ENCODE measurements at regions not wholly inside any gene's neighbourhood (a gene's known extent, or its start where the extent isn't known, plus 50 kb on each side); places are given as distances from the start of the nearest gene placed in this dataset.
A peak's percentile ranks its signal among the peaks of the same experiment; 100 is the strongest.

DNA sequence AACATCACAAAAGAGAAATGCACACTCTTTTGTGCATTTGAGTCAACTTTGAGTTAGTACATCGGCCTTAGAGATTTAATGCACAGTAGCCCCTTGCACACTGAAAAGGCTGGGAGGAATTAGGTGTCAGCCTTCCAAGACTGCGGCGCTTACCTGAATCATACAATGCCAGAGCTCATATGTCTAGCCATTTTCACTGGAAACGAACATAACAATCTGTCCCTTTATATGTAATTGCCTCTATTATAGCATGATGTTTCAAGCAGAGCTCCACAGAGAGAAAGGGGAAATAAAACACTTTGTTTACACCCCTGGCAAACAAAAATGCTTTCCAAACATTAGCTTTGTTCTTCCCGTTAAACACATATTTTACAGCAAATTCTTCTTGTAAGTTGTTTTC is 315.7 kb upstream of the SLCO3A1 start:
- no peaks in the 10 kb centered on the region for H3K4me1 ChIP-seq (ENCODE audit: insufficient read depth, low read length)
- no peaks in the 10 kb centered on the region for H3K27me3 ChIP-seq (ENCODE audit: insufficient read depth, low read length)
- H3K9me3 ChIP-seq (ENCODE audit: low read length) = no peaks in the 10 kb centered on the region
- no peak overlapping the region for H3K4me3 ChIP-seq (ENCODE audit: low read length)
- no peaks in the 10 kb centered on the region for H3K36me3 ChIP-seq (ENCODE audit: insufficient read depth, low read length)
- H2AFZ ChIP-seq (ENCODE audit: low read depth, low read length) = no peak overlapping the region

DNA sequence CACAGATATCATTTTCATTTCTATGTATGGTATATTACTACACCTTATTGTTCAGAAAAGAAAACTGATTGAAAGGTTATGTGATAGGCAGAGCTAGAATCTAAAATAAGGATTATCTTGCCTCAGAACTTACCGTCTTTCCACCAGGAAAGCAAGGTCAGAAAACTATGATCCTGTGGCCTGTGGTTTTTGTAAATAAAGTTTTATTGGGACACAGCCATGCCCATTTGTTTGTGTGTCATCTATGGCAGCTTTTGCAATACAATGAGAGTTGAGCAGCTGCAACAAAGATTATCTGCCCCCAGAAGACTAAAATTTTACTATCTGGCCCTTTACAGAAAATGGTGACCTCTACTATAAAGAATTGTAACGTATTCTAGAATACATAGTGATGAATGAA is 314.7 kb upstream of the SLCO3A1 start:
- H3K4me3 ChIP-seq (ENCODE audit: low read length) = no peak overlapping the region
- no peaks in the 10 kb centered on the region for H3K27me3 ChIP-seq (ENCODE audit: insufficient read depth, low read length)
- H2AFZ ChIP-seq (ENCODE audit: low read depth, low read length) = no peak overlapping the region
- no peaks in the 10 kb centered on the region for H3K4me1 ChIP-seq (ENCODE audit: insufficient read depth, low read length)
- H3K9me3 ChIP-seq (ENCODE audit: low read length) = no peaks in the 10 kb centered on the region
- no peaks in the 10 kb centered on the region for H3K36me3 ChIP-seq (ENCODE audit: insufficient read depth, low read length)

DNA sequence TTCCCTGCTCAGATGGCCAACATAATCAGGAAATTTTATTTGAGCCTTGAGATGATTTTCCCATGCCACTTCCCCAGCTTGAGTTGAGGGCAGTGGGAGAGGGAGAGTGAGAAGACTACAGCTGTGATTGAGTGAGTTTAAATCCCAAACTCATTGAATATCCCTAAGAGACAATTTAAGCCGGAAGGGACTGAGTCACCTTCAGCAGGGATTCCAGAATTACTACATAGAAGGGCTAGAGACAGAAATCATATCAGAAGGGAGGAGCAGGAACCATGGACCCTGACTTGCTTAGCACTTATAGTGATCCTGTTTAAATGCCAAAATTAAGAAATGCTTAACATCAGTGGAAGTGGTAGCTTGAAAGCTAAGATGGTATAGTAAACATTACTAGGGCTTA is 312.2 kb upstream of the SLCO3A1 start:
- Histone ChIP-seq H2AFZ (ENCODE audit: low read depth, low read length) (no peak overlapping the region), H3K36me3 (ENCODE audit: insufficient read depth, low read length) (no peaks in the 10 kb centered on the region), H3K27me3 (ENCODE audit: insufficient read depth, low read length) (no peaks in the 10 kb centered on the region), H3K4me3 (ENCODE audit: low read length) (no peak overlapping the region), H3K4me1 (ENCODE audit: insufficient read depth, low read length) (no peaks in the 10 kb centered on the region), H3K9me3 (ENCODE audit: low read length) (no peaks in the 10 kb centered on the region)

DNA sequence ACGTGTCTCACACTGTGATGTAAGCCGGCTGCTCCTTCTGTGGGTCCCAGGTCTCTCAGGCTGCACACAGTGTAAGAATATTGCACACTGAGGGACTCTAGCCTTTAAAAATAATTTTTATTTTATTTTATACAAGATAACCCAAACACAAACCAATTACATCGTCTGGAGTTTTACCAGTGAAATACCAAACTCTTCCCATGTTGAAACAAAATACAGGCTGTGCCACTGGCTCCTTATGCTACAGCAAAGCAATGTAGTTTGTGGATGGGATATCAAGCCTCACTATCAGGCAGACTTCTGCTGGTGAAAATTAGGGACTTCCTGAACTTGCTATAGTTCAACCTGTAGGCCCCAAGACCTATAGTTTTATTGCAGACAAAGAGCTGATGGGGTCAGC is 311.3 kb upstream of the SLCO3A1 start:
- Histone ChIP-seq H3K9me3 (ENCODE audit: low read length) (no peaks in the 10 kb centered on the region), H2AFZ (ENCODE audit: low read depth, low read length) (no peak overlapping the region), H3K36me3 (ENCODE audit: insufficient read depth, low read length) (no peaks in the 10 kb centered on the region), H3K4me1 (ENCODE audit: insufficient read depth, low read length) (no peaks in the 10 kb centered on the region), H3K4me3 (ENCODE audit: low read length) (no peak overlapping the region), H3K27me3 (ENCODE audit: insufficient read depth, low read length) (no peaks in the 10 kb centered on the region)

DNA sequence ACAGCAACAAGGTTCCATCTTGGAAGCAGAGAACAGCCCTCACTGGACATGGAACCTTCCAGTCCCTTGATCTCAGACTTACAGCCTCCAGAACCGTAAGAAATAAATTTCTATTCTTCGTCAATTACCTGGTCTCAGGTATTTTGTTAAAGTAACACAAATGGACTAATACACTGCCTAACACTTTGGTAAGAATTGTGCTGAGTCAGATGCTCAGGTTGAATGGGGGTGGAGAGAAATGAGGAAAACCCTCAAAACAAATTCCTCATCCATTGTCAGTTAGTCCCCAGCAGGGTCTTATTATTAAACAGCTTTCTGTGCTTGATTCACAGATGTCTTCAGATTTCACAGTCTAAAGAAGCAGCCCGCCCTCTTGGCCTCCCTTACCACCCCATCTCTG is 306.2 kb upstream of the SLCO3A1 start:
- Histone ChIP-seq H3K36me3 (ENCODE audit: insufficient read depth, low read length) (no peaks in the 10 kb centered on the region), H2AFZ (ENCODE audit: low read depth, low read length) (no peak overlapping the region), H3K4me1 (ENCODE audit: insufficient read depth, low read length) (no peaks in the 10 kb centered on the region), H3K27me3 (ENCODE audit: insufficient read depth, low read length) (no peaks in the 10 kb centered on the region), H3K9me3 (ENCODE audit: low read length) (no peaks in the 10 kb centered on the region), H3K4me3 (ENCODE audit: low read length) (no peak overlapping the region)

DNA sequence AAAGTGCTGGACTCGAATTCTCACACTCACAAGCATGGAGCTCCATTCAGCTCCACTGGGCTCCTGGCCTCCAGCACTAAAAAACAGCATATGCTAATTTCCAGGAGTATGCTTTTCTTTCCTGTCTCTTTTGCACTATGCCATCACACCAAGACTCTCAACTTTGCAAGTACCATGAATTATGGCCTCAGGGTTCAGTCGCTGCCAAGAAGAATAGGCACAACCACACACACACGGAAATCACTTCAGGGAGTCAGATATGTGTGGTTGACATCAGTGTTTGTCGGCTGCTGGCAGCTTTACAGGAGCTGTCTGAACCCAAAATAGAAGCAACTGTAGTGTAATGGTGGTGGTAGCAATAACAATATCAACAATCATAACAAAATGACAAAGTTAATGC is 305.0 kb upstream of the SLCO3A1 start:
- H2AFZ ChIP-seq (ENCODE audit: low read depth, low read length) = no peak overlapping the region
- H3K36me3 ChIP-seq (ENCODE audit: insufficient read depth, low read length) = no peaks in the 10 kb centered on the region
- H3K4me1 ChIP-seq (ENCODE audit: insufficient read depth, low read length) = no peaks in the 10 kb centered on the region
- no peaks in the 10 kb centered on the region for H3K9me3 ChIP-seq (ENCODE audit: low read length)
- H3K27me3 ChIP-seq (ENCODE audit: insufficient read depth, low read length) = no peaks in the 10 kb centered on the region
- H3K4me3 ChIP-seq (ENCODE audit: low read length) = no peak overlapping the region

DNA sequence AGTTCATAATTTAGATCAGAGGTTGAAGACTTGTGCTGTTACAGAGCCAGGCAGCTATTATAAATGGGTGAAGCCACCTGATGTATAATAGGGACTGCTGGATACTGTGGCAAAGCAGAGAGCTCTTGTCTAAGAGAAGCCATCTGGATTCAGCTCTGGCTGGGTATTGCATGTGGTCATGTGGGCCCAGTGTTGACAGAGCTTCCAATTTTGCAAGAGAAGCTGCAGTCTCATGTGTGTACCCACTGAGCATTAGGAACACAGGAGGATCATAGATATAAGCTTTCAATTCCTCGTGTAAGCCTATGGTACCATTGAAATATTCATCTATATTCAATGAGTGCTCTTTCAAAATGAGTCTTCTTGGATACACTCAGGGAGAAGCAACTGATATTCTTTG is 303.9 kb upstream of the SLCO3A1 start:
- Histone ChIP-seq H3K4me1 (ENCODE audit: insufficient read depth, low read length) (no peaks in the 10 kb centered on the region), H3K9me3 (ENCODE audit: low read length) (no peaks in the 10 kb centered on the region), H3K36me3 (ENCODE audit: insufficient read depth, low read length) (no peaks in the 10 kb centered on the region), H2AFZ (ENCODE audit: low read depth, low read length) (no peak overlapping the region), H3K27me3 (ENCODE audit: insufficient read depth, low read length) (no peaks in the 10 kb centered on the region), H3K4me3 (ENCODE audit: low read length) (no peak overlapping the region)

DNA sequence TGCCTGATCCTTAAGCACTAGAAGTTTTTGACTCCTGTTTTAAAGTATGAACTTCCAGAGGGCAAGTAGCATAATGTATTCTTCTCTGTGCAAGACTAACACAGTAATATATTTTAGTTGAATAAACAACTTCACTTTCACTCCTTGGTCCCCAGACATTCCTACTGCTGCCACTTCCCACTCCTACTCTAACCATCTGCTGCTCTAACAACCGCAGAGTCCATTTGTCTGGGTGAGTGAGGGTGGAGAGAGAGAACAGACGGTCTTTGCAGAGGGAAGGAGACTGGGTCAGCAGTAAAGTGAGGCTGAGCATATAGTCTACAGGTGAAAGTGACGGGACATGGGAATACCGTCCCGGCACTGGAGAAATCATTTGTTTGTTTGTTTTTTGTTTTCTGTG is 301.0 kb upstream of the SLCO3A1 start:
- H3K9me3 ChIP-seq (ENCODE audit: low read length) = no peaks in the 10 kb centered on the region
- H2AFZ ChIP-seq (ENCODE audit: low read depth, low read length) = no peak overlapping the region
- no peaks in the 10 kb centered on the region for H3K36me3 ChIP-seq (ENCODE audit: insufficient read depth, low read length)
- H3K4me1 ChIP-seq (ENCODE audit: insufficient read depth, low read length) = no peaks in the 10 kb centered on the region
- no peaks in the 10 kb centered on the region for H3K27me3 ChIP-seq (ENCODE audit: insufficient read depth, low read length)
- H3K4me3 ChIP-seq (ENCODE audit: low read length) = no peak overlapping the region

DNA sequence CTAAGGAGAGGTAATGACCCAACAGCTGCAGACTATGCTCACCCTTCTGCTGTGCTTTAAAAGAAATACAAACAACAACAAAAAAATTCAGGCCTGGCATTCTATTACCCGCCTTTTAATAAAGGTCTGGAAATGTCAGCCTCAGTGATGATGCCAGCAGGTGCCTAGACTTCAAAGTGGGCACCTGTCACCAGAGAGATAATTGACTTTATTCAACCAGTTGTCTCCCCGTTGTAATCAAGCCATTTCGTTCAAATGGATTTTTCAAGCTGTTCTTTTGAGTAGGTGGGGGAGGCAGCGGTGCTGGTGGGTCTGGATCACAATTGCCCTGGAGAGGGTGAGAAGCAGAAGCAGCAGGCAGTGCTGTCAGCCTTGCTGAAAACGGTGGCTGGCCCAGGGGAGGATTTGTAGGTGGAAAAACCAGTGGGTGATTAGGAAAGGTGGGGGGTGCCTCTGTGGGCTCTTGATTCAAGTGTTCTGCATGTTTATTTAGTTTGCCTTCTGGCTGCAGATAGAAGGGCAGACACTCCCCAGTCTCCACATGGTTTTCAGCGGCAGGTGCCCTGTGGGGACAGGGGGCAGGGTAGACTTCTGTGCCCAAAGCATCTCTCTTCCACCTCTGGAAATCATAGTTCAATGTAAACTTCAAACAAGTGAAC is 300.2 kb upstream of the SLCO3A1 start:
- no peaks in the 10 kb centered on the region for H3K4me1 ChIP-seq (ENCODE audit: insufficient read depth, low read length)
- no peaks in the 10 kb centered on the region for H3K36me3 ChIP-seq (ENCODE audit: insufficient read depth, low read length)
- no peak overlapping the region for H3K4me3 ChIP-seq (ENCODE audit: low read length)
- no peak overlapping the region for H2AFZ ChIP-seq (ENCODE audit: low read depth, low read length)
- H3K27me3 ChIP-seq (ENCODE audit: insufficient read depth, low read length) = no peaks in the 10 kb centered on the region
- no peaks in the 10 kb centered on the region for H3K9me3 ChIP-seq (ENCODE audit: low read length)

DNA sequence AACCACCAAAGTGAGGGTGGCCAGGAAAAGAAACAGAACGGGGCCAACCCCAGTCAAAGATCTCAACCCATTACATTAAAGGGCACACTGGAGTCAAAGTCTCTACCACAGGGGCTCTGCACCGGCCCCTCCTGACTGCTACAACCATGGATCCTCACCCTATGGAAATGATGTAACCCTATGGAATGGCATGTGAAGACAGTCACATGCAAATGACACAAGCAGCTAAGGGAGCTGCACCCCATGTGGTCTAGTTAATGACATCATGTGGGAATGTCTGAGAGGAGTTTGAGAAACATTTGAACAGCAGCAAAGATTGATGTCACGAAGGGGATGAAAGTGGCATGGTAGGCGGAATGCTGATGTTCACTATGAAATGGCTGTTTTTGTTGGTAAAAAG is 298.2 kb upstream of the SLCO3A1 start:
- Histone ChIP-seq H3K4me1 (ENCODE audit: insufficient read depth, low read length) (no peaks in the 10 kb centered on the region), H3K9me3 (ENCODE audit: low read length) (no peaks in the 10 kb centered on the region), H3K36me3 (ENCODE audit: insufficient read depth, low read length) (no peaks in the 10 kb centered on the region), H3K27me3 (ENCODE audit: insufficient read depth, low read length) (no peaks in the 10 kb centered on the region), H2AFZ (ENCODE audit: low read depth, low read length) (no peak overlapping the region), H3K4me3 (ENCODE audit: low read length) (no peak overlapping the region)

DNA sequence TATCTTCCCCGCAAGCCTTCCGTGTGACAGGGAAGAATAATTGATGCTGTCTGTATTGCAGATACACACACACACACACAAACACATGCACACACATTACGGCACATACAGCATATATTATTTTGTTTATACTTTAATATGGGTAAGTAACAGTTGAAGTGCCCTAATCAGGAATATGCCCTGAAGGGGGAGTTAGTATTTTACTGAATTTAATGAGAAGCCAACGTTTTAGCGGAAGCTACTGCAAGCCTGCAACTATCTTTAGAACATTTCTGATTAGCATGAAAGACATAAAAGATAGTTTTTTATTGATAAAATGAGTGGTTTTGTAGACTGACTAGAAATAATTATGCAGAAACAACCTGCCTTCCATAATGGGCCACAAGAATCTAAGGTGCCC is 296.6 kb upstream of the SLCO3A1 start:
- Histone ChIP-seq H2AFZ (ENCODE audit: low read depth, low read length) (no peak overlapping the region), H3K9me3 (ENCODE audit: low read length) (no peaks in the 10 kb centered on the region), H3K27me3 (ENCODE audit: insufficient read depth, low read length) (no peaks in the 10 kb centered on the region), H3K36me3 (ENCODE audit: insufficient read depth, low read length) (no peaks in the 10 kb centered on the region), H3K4me3 (ENCODE audit: low read length) (no peak overlapping the region), H3K4me1 (ENCODE audit: insufficient read depth, low read length) (no peaks in the 10 kb centered on the region)

DNA sequence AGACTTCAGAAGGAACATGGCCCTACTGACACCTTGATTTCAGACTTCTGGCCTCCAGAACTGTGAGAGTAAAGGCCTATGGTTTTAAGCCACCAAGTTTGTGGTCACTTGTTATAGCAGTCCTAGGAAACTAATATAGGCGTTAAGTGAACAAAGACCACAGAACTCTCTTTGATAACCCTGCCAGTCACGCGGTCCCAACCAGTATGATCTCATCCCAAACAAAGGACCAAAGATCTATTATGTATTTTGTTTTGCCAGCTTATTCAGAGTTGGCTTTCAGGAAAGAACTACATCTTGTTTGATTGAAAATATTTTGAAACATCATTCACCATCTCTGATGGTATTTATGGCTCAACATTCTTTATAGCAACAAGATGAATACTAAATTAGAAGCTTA is 294.4 kb upstream of the SLCO3A1 start:
- H3K36me3 ChIP-seq (ENCODE audit: insufficient read depth, low read length) = no peaks in the 10 kb centered on the region
- H3K9me3 ChIP-seq (ENCODE audit: low read length) = no peaks in the 10 kb centered on the region
- H3K4me1 ChIP-seq (ENCODE audit: insufficient read depth, low read length) = no peaks in the 10 kb centered on the region
- no peak overlapping the region for H3K4me3 ChIP-seq (ENCODE audit: low read length)
- H3K27me3 ChIP-seq (ENCODE audit: insufficient read depth, low read length) = no peaks in the 10 kb centered on the region
- peak overlapping the region; percentile 1 for H2AFZ ChIP-seq (ENCODE audit: low read depth, low read length)

DNA sequence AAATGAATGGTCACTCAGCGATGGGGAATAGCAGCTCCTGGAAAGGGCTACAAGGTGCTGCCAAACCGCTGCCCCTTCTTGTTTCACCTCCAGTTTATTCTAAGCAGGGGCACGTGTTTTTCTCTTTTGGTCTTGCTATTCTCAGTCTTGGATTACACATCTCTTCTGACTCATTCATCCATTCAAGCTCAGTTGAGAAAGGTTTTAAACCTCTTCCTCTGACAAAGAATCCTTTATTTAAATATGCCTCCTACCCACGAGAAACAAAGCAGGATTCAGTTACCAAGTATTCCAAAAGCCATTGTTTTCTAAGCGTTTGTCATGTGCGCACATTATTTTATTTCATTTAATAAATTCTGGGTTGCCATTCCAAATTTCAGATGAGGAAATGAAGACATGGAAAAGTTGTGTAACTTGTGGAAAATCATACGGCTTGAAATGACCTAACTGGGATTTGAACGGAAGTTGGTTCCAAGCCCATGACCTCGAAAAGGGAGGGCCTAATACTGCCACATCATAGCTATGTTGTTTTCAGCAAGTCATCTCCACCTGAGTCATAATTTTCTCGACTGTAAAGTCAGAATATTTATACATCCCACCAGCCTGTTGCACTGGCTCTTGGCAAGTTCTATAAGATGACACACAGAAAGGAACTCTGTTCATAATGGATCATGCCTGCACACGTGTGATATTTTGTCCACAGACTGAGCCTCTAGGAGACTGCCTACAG is 292.0 kb upstream of the SLCO3A1 start:
- Histone ChIP-seq H2AFZ (ENCODE audit: low read depth, low read length) (no peak overlapping the region), H3K27me3 (ENCODE audit: insufficient read depth, low read length) (no peaks in the 10 kb centered on the region), H3K36me3 (ENCODE audit: insufficient read depth, low read length) (no peaks in the 10 kb centered on the region), H3K4me3 (ENCODE audit: low read length) (no peak overlapping the region), H3K4me1 (ENCODE audit: insufficient read depth, low read length) (no peaks in the 10 kb centered on the region), H3K9me3 (ENCODE audit: low read length) (no peaks in the 10 kb centered on the region)

DNA sequence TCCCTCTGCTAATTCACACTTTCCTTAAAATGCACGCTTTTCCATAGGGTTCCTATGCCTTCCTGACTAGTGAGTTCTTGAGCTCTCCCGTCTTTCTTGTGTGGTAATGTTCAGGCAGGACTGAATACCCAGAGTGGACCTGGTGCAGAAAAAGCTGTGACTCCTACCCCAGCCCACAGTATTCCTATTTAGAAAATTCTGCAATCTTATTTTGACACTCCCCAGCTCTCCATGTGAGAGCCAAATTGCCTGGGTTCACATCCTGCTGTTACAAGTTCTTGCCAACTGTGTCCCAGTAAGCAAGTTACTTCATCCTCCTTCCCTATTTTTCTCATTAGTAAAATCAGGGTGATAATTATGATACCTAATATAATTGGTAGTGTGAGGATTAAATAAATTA is 290.8 kb upstream of the SLCO3A1 start:
- Histone ChIP-seq H3K27me3 (ENCODE audit: insufficient read depth, low read length) (no peaks in the 10 kb centered on the region), H3K36me3 (ENCODE audit: insufficient read depth, low read length) (no peaks in the 10 kb centered on the region), H3K4me1 (ENCODE audit: insufficient read depth, low read length) (no peaks in the 10 kb centered on the region), H3K9me3 (ENCODE audit: low read length) (no peaks in the 10 kb centered on the region), H2AFZ (ENCODE audit: low read depth, low read length) (no peak overlapping the region), H3K4me3 (ENCODE audit: low read length) (no peak overlapping the region)
